PFSK-1 (cell line): ENCODE measurements at regions not wholly inside any gene's neighbourhood (a gene's known extent, or its start where the extent isn't known, plus 50 kb on each side); places are given as distances from the start of the nearest gene placed in this dataset.

Source experiments
- POLR2AphosphoS5 ChIP-seq: IDR thresholded peaks from 2 replicates; pipeline ENCODE4 v1.6.1; 2012; ENCODE audit warnings: low read depth, mild to moderate bottlenecking, control low read depth, low read length, moderate library complexity
- REST ChIP-seq, 2 experiments: IDR thresholded peaks; 2 replicates each; pipeline versions ENCODE4 v1.6.1 to v1.8.0; 2011 to 2012; ENCODE audit warnings: low read depth in 2 of 2, low read length in 2 of 2, control low read depth in 1 of 2, inconsistent platforms in 1 of 2, mild to moderate bottlenecking in 1 of 2, moderate library complexity in 1 of 2; ENCODE audit not compliant: insufficient read depth in 1 of 2
- TAF1 ChIP-seq: IDR thresholded peaks from 2 replicates; pipeline ENCODE4 v1.6.1; 2012; ENCODE audit warnings: low read length, control low read depth, borderline replicate concordance; ENCODE audit not compliant: insufficient read depth

- TF ChIP-seq POLR2AphosphoS5 (no peak), TAF1 (no peak), REST (IDR thresholded peaks at IDR 0.05; ENCODE audit: insufficient read depth in 1 of 2, low read depth in 2 of 2, low read length in 2 of 2) (no peak)
Measured at GRCh38 chr10:90222372-90222771, 521.0 kb downstream of the KIF20B start.
